Gastroesophageal sphincter (tissue), 4 donors: ENCODE measurements at regions not wholly inside any gene's neighbourhood (a gene's known extent, or its start where the extent isn't known, plus 50 kb on each side); places are given as distances from the start of the nearest gene placed in this dataset.

Experiments
- ATAC-seq: fragments of 150-250 bp; one replicate; pipeline ENCODE4 v1.9.1; 2016; ENCODE audit warnings: mild to moderate bottlenecking, moderate library complexity
- H3K27ac ChIP-seq, 4 donors: fragments of 200-600 bp; sonication (generic) in 3 of 4; 1 replicate in 3 of 4; 2 replicates in 1 of 4; pipeline ENCODE4 v1.5.1; 2016 to 2019
- H3K27me3 ChIP-seq: fragments of 200-600 bp; sonication (generic); one replicate; pipeline ENCODE4 v1.5.1; 2019
- H3K36me3 ChIP-seq, 2 donors: fragments of 200-600 bp; sonication (generic); one replicate each; pipeline ENCODE4 v1.5.1; 2019; ENCODE audit warnings: control low read depth in 1 of 2
- H3K4me1 ChIP-seq, 3 donors: fragments of 200-600 bp; sonication (generic); 1 replicate in 2 of 3; 2 replicates in 1 of 3; pipeline ENCODE4 v1.5.1; 2016 to 2019; ENCODE audit warnings: control low read depth in 2 of 3
- H3K4me3 ChIP-seq, 2 donors: fragments of 200-600 bp; sonication (generic); one replicate each; pipeline ENCODE4 v1.5.1; 2019; ENCODE audit warnings: mild to moderate bottlenecking in 1 of 2, moderate library complexity in 1 of 2
- H3K9me3 ChIP-seq, 3 donors: fragments of 200-600 bp; sonication (generic); one replicate each; pipeline ENCODE4 v1.5.1; 2017 to 2019; ENCODE audit warnings: control low read depth in 2 of 3
- EP300 ChIP-seq: sonication (generic); formaldehyde crosslinking; IDR thresholded peaks from one replicate; pipeline ENCODE4 v1.6.1; 2017; ENCODE audit warnings: antibody characterized with exemption, mild to moderate bottlenecking
- POLR2A ChIP-seq, 2 donors: fragments of 450-650 bp; IDR thresholded peaks; one replicate each; pipeline ENCODE4 v1.6.1; 2017; ENCODE audit warnings: antibody characterized with exemption in 2 of 2, mild to moderate bottlenecking in 2 of 2, moderate library complexity in 1 of 2
- POLR2AphosphoS5 ChIP-seq: sonication (generic); formaldehyde crosslinking; IDR thresholded peaks from one replicate; pipeline ENCODE4 v1.6.1; 2017; ENCODE audit warnings: antibody characterized with exemption
- WGBS, 2 donors: methylation state at CpG; one replicate each; pipeline ENCODE4 v1.1.5; 2018; ENCODE audit warnings: low coverage in 1 of 2; 5-methylcytosine and 5-hydroxymethylcytosine counted together
- TF ChIP-seq, protein P1 (sequence below), 4 experiments: fragments of 200-600 bp in 2 of 4; fragments of 450-650 bp in 2 of 4; sonication (generic) in 1 of 4; IDR thresholded peaks; one replicate each; pipeline ENCODE4 v1.5.1; 2017 to 2019; ENCODE audit warnings: antibody characterized with exemption in 4 of 4, mild to moderate bottlenecking in 2 of 4, moderate library complexity in 2 of 4

DNA sequence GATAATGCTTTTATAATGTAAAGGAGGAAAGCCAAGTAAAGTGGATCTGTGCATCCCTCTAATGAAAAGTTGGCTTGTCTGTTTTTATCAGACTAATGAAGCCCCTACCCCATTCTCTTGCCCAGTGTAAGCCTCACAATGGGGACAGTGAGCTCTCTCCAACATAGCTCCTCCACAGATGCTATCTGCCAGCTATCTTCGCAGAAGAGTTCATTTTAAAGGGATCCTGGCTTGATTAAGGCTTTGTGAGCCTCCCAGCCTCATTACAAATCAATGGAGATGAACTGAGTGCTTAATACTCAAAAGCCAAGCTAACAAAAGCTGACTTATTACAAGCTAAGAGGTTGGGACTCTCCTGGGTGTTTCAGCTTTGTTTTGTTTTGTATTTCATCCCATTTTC lies 514.7 kb downstream of the NUF2 start:
- TF ChIP-seq POLR2AphosphoS5 (no peak), EP300 (no peak), POLR2A (IDR thresholded peaks at IDR 0.05) (no peak)
- TF ChIP-seq, protein P1, sequence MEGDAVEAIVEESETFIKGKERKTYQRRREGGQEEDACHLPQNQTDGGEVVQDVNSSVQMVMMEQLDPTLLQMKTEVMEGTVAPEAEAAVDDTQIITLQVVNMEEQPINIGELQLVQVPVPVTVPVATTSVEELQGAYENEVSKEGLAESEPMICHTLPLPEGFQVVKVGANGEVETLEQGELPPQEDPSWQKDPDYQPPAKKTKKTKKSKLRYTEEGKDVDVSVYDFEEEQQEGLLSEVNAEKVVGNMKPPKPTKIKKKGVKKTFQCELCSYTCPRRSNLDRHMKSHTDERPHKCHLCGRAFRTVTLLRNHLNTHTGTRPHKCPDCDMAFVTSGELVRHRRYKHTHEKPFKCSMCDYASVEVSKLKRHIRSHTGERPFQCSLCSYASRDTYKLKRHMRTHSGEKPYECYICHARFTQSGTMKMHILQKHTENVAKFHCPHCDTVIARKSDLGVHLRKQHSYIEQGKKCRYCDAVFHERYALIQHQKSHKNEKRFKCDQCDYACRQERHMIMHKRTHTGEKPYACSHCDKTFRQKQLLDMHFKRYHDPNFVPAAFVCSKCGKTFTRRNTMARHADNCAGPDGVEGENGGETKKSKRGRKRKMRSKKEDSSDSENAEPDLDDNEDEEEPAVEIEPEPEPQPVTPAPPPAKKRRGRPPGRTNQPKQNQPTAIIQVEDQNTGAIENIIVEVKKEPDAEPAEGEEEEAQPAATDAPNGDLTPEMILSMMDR (IDR thresholded peaks at IDR 0.05) = no peak
- H3K4me1 ChIP-seq = peaks cover 0 to 11% (median 0%) of the 10 kb centered on the region in 3 donors

DNA sequence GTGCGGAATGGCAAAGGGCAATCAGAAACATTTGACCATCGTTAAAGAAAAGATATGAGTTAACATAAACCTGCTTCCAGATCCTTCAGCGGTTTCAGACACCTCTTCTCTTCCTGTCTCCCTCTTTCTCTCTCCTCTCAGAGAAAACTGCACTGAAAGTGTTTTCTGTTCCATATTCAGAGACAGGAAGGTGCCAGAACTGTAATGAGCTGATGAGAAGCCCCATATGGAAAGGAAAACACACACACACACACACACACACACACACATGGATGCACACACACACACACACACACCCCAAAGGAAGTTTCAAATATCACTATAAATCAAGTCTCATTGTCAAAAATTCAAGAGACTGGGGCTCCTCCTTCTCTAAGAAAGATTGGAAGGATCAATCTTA lies 515.5 kb downstream of the NUF2 start:
- 64 to 86% methylated on average over 1 to 2 of the region's 3 CpGs for WGBS, 2 donors
- Histone ChIP-seq H3K9me3 (no peaks in the 10 kb centered on the region), H3K27ac (no peak overlapping the region), H3K4me3 (no peak overlapping the region), H3K27me3 (no peaks in the 10 kb centered on the region), H3K4me1 (peaks cover 2 to 14% (median 4%) of the 10 kb centered on the region in 3 donors), H3K36me3 (no peaks in the 10 kb centered on the region)
- ATAC-seq = no peak
- no peak for TF ChIP-seq POLR2AphosphoS5
- TF ChIP-seq, protein P1 (IDR thresholded peaks at IDR 0.05) = no peak
- no peak for TF ChIP-seq POLR2A (IDR thresholded peaks at IDR 0.05)
- TF ChIP-seq EP300 = no peak

More for the DNA sequence above, 514.7 kb downstream of the NUF2 start:
- no peak for ATAC-seq
- Histone ChIP-seq H3K27ac (no peak overlapping the region), H3K36me3 (no peaks in the 10 kb centered on the region), H3K4me3 (no peak overlapping the region), H3K27me3 (no peaks in the 10 kb centered on the region), H3K9me3 (no peaks in the 10 kb centered on the region)
- 40 to 80% methylated on average over 1 of the region's 1 CpG for WGBS, 2 donors

DNA sequence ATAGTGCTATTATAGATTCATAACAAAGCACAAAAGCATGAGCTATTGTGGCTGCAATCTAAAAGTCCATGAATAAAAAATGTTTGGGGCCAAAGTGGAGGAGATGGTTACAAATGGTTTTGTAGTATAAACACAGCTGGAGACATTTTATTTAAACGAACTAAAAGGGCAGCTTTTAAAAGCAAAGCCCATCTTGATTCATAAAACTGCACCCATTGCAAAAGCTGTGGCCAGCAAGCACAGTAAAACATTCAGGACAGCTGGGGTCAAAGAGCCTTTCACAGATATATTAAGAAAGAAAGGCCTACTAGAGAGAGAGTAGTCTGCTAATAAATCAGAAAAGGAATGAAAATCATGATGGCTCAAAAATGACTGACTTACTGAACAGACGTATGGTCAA lies 520.8 kb downstream of the NUF2 start:
- no peak for TF ChIP-seq EP300
- TF ChIP-seq POLR2AphosphoS5 = peak; percentile 62
- Histone ChIP-seq H3K4me1 (peaks cover 4 to 18% (median 12%) of the 10 kb centered on the region in 3 donors), H3K9me3 (no peaks in the 10 kb centered on the region), H3K27ac (peak overlapping the region in 2 of 4 donors; percentile 24 to 45), H3K4me3 (no peak overlapping the region), H3K27me3 (no peaks in the 10 kb centered on the region), H3K36me3 (no peaks in the 10 kb centered on the region)
- WGBS, 2 donors = 5 to 6% methylated on average over 2 of the region's 2 CpGs
- ATAC-seq = no peak

DNA sequence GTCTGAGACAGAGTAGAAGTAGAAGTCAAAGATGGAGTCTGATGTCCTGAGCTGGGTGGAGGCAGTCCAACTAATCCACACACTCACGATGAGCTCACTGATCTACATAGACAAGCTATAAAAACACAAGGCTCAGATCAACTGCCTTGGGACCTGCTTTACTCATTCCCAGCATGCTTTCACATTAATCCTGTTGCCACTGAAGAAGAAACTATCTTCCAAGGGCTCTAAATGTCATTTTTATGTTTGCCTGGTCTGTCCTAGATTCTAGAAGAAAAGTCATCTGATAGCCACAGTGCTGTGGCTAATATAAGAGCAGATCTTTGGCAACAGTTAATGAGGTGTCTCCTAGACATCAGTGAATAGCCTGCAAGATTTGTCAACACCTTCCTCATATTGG lies 522.7 kb downstream of the NUF2 start:
- no peak overlapping the region for H3K4me3 ChIP-seq
- no peak overlapping the region for H3K27ac ChIP-seq
- H3K36me3 ChIP-seq = no peaks in the 10 kb centered on the region
- no peaks in the 10 kb centered on the region for H3K9me3 ChIP-seq
- no peak for TF ChIP-seq POLR2A (IDR thresholded peaks at IDR 0.05)
- TF ChIP-seq EP300 = no peak
- TF ChIP-seq, protein P1 (IDR thresholded peaks at IDR 0.05) = no peak
- no peak for TF ChIP-seq POLR2AphosphoS5
- 9 to 36% methylated on average over 1 of the region's 1 CpG for WGBS, 2 donors
- H3K4me1 ChIP-seq = peaks cover 4 to 18% (median 12%) of the 10 kb centered on the region in 3 donors
- no peaks in the 10 kb centered on the region for H3K27me3 ChIP-seq
- no peak for ATAC-seq

GRCh38 chr1:163845279-163845678 lies 523.5 kb downstream of the NUF2 start:
- Histone ChIP-seq H3K4me1 (peaks cover 4 to 18% (median 12%) of the 10 kb centered on the region in 3 donors), H3K36me3 (no peaks in the 10 kb centered on the region), H3K4me3 (no peak overlapping the region), H3K27ac (no peak overlapping the region), H3K27me3 (no peaks in the 10 kb centered on the region), H3K9me3 (no peaks in the 10 kb centered on the region)
- 60 to 86% methylated on average over 3 of the region's 3 CpGs for WGBS, 2 donors
- TF ChIP-seq, protein P1 (IDR thresholded peaks at IDR 0.05) = no peak
- TF ChIP-seq EP300 = no peak
- TF ChIP-seq POLR2AphosphoS5 = no peak
- TF ChIP-seq POLR2A (IDR thresholded peaks at IDR 0.05) = no peak
- no peak for ATAC-seq
